Fibroblast of lung (primary cell): ENCODE measurements at regions not wholly inside any gene's neighbourhood (a gene's known extent, or its start where the extent isn't known, plus 50 kb on each side); places are given as distances from the start of the nearest gene placed in this dataset.

Experiments used
- CTCF ChIP-seq, 2 donors: IDR thresholded peaks in 1 of 2; conservative IDR thresholded peaks in 1 of 2; 1 replicate in 1 of 2; 2 replicates in 1 of 2; pipeline ENCODE4 v1.5.1; 2011 to 2012; ENCODE audit warnings: low read length in 2 of 2, control low read depth in 1 of 2, inconsistent platforms in 1 of 2, low read depth in 1 of 2, mild to moderate bottlenecking in 1 of 2
- EZH2 ChIP-seq: IDR thresholded peaks from 2 replicates; pipeline ENCODE4 v1.5.1; 2012; ENCODE audit warnings: low read length, control low read depth, mild to moderate bottlenecking; ENCODE audit errors: missing control alignments

DNA sequence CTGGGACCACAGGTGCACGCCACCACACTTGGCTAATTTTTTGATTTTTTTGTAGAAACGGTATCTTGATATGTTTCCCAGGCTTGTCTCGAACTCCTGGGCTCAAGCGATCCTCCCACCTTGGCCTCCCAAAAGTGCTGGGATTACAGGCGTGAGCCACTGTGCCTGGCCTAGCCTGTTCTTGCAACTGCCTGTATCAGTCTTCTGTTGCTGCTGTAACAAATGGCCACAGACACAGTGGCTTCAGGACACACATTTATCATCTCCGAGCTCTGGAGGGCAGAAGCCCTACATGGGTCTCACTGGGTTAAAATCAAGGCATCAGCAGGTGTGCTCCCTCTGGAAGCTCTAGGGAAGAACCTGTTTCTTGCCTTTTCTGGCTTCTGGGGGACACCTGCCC, 79.9 kb upstream of the NCOR2 start:
- TF ChIP-seq CTCF (conservative IDR thresholded peaks at IDR 0.05 in 1 of 2, IDR thresholded peaks at IDR 0.05 in 1 of 2; ENCODE audit: low read depth in 1 of 2, low read length in 2 of 2) (no peak), EZH2 (no peak)
